GM18502 (cell line): ENCODE measurements at regions not wholly inside any gene's neighbourhood (a gene's known extent, or its start where the extent isn't known, plus 50 kb on each side); places are given as distances from the start of the nearest gene placed in this dataset.
"Not testable (repeated sequence)": the region's sequence is repeated elsewhere in the genome, so short reads cannot be mapped to it uniquely, and the experiment has no call there.

Experiments used
- ATAC-seq: cut with Tn5 transposase; IDR thresholded peaks from one replicate; pipeline ENCODE4 v1.9.1; 2021; ENCODE audit warnings: mild to moderate bottlenecking; ENCODE audit not compliant: unreplicated experiment, poor library complexity

GRCh38 chr18:4801151-4801550 lies 346.0 kb upstream of the DLGAP1 start:
- no peak for ATAC-seq

- no peak for ATAC-seq
Observed at GRCh38 chr18:4797002-4797685, 342.0 kb upstream of the DLGAP1 start.

- no peak for ATAC-seq
Observed at GRCh38 chr18:4789506-4789905, 334.4 kb upstream of the DLGAP1 start.

DNA sequence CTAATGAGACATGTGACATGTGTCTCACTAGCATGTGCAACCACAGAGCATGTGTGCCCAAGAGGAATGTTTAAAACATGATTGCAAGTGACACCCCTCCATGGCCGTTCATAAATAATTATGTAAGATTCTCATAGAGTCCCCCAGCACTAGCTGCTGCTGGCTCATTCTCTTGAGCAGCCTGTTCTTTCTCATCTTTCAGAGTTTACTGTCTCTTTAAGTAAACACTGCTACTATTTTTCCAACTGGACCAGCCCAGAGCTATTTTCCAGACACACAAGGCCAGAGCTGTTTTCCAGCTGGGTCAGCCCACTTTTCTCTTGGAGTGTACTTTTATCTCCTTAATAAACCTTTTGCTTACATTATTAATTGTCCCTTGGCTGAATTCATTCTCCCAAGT lies 326.8 kb upstream of the DLGAP1 start:
- no peak for ATAC-seq

- no peak for ATAC-seq
Observed at GRCh38 chr18:4765401-4765800, 310.3 kb upstream of the DLGAP1 start.

- ATAC-seq = no peak
Observed at GRCh38 chr18:4762330-4762729, 307.2 kb upstream of the DLGAP1 start.

- ATAC-seq = no peak
Observed at GRCh38 chr18:4758980-4759379, 303.9 kb upstream of the DLGAP1 start.

DNA sequence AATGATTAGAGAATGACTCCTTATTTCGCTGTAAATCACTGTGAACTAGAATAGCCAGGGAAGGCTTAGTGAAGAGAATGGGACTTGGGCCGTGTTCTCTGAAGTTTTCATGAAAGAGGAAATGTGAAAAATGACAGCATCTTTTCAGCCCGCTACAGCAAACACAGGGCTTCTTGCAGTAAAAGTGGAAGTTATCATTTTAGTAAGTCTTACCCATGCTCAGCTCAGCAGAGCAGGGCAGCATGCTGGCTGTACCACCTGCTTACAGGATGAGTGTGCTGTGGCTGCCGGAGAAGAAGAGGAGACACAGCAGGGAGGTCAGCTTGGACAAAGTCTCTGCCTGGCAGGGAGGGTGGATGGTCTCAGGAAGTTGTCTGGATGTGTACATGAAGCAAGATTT lies 300.7 kb upstream of the DLGAP1 start:
- no peak for ATAC-seq

DNA sequence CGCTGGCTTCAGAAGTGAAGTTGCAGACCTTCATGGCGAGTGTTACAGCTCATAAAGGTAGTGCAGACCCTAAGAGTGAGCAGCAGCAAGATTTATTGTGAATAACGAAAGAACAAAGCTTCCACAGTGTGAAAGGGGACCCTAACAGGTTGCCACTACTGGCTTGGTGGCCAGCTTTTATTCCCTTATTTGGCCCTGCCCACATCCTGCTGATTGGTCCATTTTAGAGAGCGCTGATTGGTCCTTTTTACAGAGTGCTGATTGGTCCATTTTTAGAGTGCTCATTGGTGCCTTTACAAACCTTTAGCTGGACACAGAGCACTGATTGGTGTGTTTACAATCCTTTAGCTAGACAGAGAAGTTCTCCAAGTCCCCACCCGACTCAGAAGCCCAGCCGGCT lies 298.0 kb upstream of the DLGAP1 start:
- not testable (repeated sequence) for ATAC-seq

GRCh38 chr18:4751523-4751922 lies 296.4 kb upstream of the DLGAP1 start:
- ATAC-seq = no peak

- ATAC-seq = no peak
Observed at GRCh38 chr18:4750393-4751346, 295.6 kb upstream of the DLGAP1 start.

- no peak for ATAC-seq
Observed at GRCh38 chr18:4748975-4749374, 293.9 kb upstream of the DLGAP1 start.

DNA sequence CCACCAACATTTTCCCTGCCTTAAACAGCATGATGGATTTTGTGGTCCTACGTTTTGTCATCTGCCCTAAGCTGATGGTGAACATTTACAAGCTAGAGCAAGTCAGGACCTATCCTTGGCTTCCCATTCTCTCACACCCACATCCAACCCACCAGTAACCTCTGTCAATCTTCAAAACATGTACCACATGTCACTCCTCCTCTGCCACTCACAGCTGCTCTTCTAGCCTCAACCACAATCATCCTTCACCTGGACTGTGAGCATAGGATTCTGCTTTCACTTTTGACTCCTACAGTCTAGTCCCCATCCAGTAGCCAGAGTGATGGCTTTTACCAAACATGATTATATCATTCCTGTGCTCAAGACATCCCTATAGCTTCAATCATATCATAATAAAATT lies 279.8 kb upstream of the DLGAP1 start:
- no peak for ATAC-seq

- no peak for ATAC-seq
Observed at GRCh38 chr18:4734021-4734420, 278.9 kb upstream of the DLGAP1 start.

- no peak for ATAC-seq
Observed at GRCh38 chr18:4721545-4721944, 266.4 kb upstream of the DLGAP1 start.

GRCh38 chr18:4720518-4720917 lies 265.4 kb upstream of the DLGAP1 start:
- ATAC-seq = no peak

DNA sequence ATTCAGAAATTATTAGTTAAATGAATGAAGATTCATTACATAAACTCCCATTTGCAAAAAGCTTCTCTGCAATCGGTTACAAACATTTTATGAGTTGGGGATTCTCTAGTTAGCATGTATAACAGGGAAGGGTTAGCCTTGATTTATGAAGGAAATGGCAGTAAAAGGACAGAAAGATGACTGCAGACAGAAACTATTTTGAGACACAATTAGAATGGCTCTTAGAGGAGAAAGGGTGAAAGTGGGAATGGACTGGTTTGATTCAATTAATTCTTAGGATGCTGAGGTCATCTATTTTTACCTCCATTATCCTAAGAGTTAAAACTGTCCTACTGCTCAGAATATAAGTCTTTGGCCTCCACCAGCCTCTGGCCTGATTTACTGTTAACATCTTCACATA lies 250.8 kb upstream of the DLGAP1 start:
- no peak for ATAC-seq

GRCh38 chr18:4704781-4705180 lies 249.7 kb upstream of the DLGAP1 start:
- ATAC-seq = no peak

- no peak for ATAC-seq
Observed at GRCh38 chr18:4691836-4692235, 236.7 kb upstream of the DLGAP1 start.

DNA sequence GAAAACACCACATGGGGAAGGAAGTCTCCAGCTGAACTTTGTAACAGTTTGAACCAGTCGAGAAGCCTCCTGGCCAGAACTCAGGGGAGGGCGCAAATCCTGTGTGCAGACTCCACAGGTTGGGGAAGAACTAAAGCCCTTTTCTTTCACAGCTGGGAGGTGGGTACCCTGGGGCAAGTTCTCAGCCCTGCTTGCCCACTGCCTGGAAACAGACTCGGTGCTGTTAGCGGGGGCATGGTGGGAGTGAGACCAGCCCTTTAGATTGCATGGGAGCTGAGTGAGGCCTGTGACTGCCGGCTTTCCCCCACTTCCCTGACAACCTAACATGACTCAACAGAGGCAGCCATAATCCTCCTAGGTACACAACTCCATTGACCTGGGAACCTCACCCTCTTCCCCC lies 223.6 kb upstream of the DLGAP1 start:
- not testable (repeated sequence) for ATAC-seq

GRCh38 chr18:4677006-4677405 lies 221.9 kb upstream of the DLGAP1 start:
- no peak for ATAC-seq

GRCh38 chr18:4672162-4672561 lies 217.1 kb upstream of the DLGAP1 start:
- no peak for ATAC-seq
